NCI-H128 (cell line): ENCODE measurements at regions not wholly inside any gene's neighbourhood (a gene's known extent, or its start where the extent isn't known, plus 50 kb on each side); places are given as distances from the start of the nearest gene placed in this dataset.

Source experiments
- DNase-seq: peaks from one replicate; lab custom pipeline; 2025; ENCODE audit not compliant: unreplicated experiment; lab: John Stamatoyannopoulos, UW

DNA sequence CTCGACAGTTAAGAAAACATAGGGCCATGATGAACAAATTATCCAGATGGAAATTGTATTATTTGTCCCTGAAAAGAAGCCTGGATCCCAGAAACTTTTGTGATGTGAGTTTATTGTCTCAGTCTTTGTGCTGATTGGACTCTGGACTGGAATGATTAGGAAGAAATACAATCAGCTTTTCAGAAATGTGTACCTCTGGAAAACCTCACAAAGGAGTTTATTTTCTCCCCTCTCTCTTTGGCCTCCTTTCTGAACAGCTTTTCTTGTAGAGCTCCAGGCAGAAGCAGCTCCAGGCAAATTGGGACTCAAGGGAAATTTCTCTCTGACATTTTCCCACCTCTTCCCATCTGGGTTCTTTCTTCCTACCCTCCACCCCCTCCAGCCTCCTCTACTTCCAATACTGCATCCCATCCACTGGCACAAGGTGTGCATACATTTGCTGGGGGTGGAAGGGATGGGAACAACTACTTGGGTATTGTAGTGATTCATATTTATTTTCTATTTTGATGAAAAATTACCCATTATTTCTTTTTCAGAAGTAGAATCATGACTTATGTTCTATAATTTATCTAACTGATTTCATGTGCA is 119.7 kb downstream of the CD47 start:
- no peak for DNase-seq

DNA sequence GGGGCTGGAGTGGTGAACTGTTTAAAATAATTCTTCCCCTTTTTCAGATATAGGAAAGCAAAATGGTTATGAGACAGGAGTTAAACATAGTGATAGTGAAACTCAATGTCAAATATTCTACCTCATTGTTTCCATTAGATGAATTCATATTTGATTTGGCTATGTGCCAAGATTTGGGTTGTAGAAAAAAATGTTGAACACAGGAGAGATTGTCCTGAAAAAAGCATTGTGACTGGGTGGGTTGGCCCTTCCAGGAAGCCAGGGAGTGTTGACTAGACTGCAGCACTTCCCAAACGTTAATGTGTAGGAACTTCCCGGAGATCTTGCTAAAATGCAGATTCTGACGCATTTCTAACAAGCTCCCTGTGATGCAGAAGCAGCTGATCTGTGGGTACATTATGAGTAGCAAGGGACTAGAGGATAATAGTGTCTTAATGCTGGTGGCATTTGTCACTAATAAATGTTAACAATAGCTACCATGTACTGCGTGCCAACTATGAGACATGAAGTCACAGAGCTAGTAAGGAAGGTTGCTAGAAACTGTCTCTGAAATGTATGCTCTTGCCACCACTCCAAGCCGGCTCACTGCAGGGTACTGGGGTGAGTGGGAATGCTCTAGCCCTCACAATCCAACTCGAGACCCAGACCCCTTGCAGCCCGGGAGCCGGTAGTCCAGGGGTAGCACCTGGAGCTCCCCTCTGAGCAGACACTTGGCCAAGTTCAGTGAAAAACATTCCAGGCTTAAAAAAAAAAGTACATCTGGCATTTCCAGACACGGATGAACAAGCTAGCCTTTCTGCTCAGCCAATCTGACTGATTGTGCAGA is 120.6 kb downstream of the CD47 start:
- no peak for DNase-seq

- no peak for DNase-seq
Measured at GRCh38 chr3:107969525-107969924, 121.3 kb downstream of the CD47 start.

DNA sequence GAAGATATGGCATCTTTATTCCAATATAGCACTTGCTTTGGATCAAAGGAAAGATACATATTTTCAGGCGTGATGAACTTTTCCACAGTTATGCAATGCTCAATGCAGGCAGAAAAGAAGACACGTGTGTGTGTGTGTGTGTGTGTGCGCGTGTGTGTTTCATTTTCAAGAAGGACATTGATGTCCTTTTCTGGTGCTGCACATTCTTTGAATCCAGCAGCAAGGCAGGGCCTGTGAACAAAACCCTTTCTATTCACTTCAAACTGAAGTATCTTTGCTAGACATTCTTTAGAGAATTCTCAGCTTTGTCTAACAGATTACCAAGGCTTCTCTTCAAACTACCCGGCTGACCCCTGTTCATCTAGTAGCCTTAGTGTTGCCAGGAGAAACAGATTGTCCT is 124.6 kb downstream of the CD47 start:
- no peak for DNase-seq

GRCh38 chr3:107965136-107965655 is 125.6 kb downstream of the CD47 start:
- DNase-seq, result no peak

- DNase-seq, result no peak
Measured at GRCh38 chr3:107963581-107963980, 127.2 kb downstream of the CD47 start.

- no peak for DNase-seq
Measured at GRCh38 chr3:107962946-107963345, 127.9 kb downstream of the CD47 start.

- no peak for DNase-seq
Measured at GRCh38 chr3:107962037-107962436, 128.8 kb downstream of the CD47 start.

DNA sequence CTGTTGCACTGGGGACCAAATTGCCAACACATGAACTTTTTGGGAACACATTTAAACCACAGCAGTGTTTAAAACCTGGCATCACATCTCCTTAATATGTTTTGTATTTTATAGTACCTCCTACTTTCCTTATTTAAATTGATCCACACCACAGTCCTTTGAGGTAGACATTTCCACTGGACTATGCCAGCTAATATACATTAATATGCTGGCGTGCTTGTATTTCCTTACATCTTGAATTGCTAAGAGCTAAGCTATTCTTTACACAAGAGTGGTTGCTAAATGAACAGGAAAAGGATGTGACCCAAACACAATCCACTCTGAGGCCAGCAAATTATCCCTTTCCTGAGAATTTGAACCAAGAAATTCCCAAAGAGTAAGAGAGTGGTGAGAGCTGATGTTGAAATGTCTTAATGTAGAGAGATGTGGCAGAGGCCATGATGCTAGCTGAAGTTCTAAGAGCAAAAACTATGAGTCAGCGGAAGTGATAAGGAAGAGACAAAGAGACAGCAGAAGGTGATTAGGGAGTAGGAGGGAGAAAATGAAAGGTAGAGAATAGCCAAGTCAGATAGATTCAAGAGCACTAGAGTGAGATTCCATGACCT is 131.2 kb downstream of the CD47 start:
- DNase-seq, result no peak

GRCh38 chr3:107958146-107958545 is 132.7 kb downstream of the CD47 start:
- DNase-seq, result no peak

DNA sequence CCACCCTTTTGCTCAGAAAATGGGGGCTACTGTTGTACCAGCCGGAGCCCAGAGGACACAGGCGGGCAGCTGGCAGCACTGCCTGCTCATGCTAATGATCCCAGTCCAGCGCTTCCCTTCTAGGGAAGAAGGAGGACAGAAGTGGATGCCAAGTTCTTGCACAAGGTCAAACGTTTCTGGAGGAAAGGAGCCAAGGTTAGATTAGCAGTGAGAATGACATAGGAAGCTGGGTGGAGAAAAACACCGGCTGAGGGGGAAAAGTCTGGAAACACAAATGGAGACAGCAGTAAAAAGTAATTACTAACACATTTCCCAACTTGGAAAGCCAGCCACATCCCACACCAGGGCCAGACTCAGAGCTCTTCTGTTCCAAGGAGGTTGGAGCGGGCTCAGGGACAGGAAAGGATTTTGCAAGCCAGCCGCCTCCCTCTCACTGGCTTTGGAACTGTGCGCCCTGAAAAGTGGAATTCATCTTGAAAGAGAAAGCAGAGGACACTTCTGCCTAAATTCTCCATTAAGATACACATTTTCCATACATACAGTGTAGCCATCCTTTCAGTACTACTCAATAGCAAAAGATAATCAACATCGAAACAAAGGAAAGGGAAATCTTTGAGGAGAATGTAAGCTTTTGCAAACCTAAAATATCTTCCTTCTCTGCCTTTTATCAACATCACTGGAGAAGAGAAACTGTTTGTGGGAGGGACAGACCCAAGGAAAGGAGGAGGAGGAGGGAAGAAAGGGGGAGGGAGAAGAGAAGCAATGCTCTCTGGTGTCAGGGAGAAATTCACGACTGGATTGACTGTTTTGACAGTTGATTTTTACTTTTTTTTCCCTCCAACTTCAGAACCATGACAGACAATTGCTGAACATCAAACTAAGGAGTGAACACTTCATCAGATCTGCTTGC is 133.6 kb downstream of the CD47 start:
- no peak for DNase-seq

- DNase-seq, result no peak
Measured at GRCh38 chr3:107954845-107955244, 136.0 kb downstream of the CD47 start.

- no peak for DNase-seq
Measured at GRCh38 chr3:107953722-107954121, 137.1 kb downstream of the CD47 start.

- DNase-seq, result no peak
Measured at GRCh38 chr3:107951126-107951525, 139.7 kb downstream of the CD47 start.

DNA sequence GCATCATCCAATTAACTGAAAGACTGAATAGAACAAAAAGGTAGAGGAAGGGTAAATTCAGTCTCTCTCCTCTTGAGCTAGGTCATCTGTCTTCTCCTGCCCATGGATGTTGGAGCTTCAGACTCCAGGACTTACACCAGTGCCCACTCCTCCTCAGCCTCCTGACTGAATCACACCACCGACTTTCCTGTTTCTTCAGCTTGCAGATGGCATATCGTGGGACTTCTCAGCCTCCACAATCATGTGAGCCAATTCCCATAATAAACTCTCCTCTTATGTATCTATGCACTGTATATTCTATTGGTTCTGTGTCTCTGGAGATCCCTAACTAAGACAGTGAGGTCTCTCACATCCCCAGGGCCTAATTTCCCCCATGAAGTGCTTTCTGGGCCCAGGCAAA is 140.4 kb downstream of the CD47 start:
- no peak for DNase-seq

DNA sequence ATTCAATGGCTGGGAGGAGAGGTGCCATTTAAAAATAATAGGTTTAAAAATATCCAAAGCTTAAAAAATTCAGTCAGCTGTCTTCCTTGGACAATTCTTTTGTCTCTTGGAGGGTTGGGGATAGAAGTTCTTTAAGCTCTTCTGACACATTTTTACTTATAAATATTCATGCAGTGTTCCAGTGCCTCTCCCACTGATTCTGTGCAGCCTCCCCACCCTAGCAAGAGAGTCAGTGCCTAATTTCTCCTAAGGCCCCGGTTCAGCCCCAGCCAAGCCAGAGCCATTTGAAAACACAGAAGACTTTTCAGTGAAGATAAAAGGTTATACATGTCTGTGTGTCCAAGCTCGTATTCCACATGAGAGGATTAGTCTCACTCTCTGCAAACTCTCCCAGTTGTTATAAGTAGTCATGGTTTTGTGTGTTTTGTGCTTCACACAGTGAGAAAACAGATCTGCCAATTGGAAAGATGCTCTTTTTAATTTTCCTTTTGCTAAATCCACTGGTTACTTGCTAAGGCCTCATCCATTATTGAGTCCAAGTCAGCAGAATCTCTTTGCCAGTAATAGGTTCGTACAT is 141.3 kb downstream of the CD47 start:
- DNase-seq, result no peak

- DNase-seq, result no peak
Measured at GRCh38 chr3:107947203-107947602, 143.6 kb downstream of the CD47 start.

DNA sequence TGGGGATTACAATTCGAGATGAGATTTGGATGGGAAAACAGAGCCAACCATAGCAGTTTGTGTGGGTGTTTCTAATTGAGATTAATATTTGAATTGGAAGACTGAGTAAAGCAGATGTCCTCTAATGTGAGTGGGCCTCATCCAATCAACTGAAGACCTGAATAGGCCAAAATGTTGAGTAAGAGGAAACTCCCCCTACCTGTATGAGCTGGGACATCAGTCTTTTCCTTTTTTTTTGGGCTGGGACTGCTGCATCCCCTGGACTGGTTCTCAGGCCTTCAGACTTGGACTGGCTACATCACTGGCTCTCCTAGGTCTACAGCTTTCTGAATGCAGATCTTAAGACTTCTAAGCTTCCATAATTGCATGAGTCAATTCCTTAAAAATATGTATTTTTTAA is 144.1 kb downstream of the CD47 start:
- no peak for DNase-seq

DNA sequence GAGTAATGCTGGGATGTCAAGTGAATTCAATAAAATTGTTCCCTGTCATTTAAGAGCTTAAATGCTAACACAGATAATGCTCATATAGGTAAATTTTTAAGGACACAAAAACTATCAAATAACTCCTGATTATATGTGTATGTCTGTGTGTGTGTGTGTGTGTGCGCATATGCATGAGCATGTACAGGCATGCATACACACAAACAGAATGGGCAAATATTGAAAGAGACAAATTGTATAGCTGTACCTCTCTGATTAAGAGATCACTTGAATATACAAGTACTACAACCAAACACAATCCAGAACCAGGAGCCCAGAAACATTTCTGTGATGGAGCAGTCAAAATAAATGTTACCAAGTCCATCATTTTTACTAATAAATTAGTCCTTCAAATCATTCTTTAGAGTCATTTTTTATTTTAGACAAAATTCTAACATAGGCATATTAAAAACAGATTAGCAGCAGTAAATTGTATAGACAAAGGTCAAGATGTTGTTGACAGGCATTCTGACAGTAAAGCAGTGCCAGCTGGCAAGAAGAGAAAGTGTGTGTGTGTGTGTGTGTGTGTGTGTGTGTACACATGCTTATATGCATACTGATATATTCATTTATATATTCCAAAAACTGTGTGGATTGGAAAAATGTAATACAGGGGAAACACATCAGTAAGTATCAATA is 145.3 kb downstream of the CD47 start:
- no peak for DNase-seq
